ENCODE measurements at regions not wholly inside any gene's neighbourhood (a gene's known extent, or its start where the extent isn't known, plus 50 kb on each side); places are given as distances from the start of the nearest gene placed in this dataset.
"Not testable (repeated sequence)": the region's sequence is repeated elsewhere in the genome, so short reads cannot be mapped to it uniquely, and the experiment has no call there.

DNA sequence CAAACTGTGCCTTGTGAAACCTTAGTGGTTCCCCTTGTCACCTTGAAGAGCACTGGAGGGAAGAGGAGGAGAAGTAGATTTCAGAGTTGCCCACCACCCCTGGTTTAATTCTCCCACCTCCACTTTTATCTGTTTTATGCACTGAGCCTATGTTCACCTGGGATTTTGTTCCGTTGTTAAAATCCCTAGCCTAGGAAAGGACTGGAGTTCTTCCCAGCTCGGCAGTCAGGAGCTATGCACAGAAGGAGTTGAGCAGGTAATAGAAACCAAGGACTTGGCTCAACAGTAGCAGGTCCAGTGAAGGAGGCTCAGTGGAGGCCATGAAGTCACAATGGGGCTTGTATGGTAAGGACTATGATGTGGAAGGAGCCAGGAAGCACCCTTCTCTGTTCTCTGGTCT lies 182.4 kb upstream of the ADRA1D start:
- no peak overlapping the region for H3K4me3 ChIP-seq (ENCODE audit: low read depth, low read length)
- no peaks in the 10 kb centered on the region for H3K27me3 ChIP-seq (ENCODE audit: insufficient read depth, low read depth, severe bottlenecking)
- H3K36me3 ChIP-seq = no peaks in the 10 kb centered on the region
- TF ChIP-seq, protein P1, sequence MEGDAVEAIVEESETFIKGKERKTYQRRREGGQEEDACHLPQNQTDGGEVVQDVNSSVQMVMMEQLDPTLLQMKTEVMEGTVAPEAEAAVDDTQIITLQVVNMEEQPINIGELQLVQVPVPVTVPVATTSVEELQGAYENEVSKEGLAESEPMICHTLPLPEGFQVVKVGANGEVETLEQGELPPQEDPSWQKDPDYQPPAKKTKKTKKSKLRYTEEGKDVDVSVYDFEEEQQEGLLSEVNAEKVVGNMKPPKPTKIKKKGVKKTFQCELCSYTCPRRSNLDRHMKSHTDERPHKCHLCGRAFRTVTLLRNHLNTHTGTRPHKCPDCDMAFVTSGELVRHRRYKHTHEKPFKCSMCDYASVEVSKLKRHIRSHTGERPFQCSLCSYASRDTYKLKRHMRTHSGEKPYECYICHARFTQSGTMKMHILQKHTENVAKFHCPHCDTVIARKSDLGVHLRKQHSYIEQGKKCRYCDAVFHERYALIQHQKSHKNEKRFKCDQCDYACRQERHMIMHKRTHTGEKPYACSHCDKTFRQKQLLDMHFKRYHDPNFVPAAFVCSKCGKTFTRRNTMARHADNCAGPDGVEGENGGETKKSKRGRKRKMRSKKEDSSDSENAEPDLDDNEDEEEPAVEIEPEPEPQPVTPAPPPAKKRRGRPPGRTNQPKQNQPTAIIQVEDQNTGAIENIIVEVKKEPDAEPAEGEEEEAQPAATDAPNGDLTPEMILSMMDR (IDR thresholded peaks at IDR 0.05; ENCODE audit: low read depth, low read length) = no peak
- DNase-seq = no peak
- H3K9me3 ChIP-seq (ENCODE audit: severe bottlenecking) = no peaks in the 10 kb centered on the region
- H3K27ac ChIP-seq = no peak overlapping the region

DNA sequence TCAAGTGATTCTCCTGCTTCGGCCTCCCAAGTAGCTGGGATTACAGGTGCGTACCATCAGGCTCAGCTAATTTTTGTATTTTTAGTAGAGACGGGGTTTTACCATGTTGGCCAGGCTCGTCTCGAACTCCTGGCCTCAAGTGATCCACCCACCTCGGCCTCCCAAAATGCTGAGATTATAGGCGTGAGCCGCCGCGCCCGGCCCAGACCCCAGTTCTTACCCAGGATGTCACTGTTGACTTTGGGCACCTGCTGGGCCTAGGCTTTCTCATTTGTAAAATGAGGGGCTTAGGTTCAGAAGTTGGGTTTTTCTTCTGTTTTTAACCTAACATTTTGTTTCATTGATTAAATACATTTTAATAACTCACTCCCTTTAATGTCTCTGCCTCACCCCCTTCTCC lies 181.7 kb upstream of the ADRA1D start:
- H3K9me3 ChIP-seq (ENCODE audit: severe bottlenecking); H3K27me3 ChIP-seq (ENCODE audit: insufficient read depth, low read depth, severe bottlenecking); DNase-seq; H3K4me3 ChIP-seq (ENCODE audit: low read depth, low read length); H3K27ac ChIP-seq; H3K36me3 ChIP-seq: not testable (repeated sequence)

DNA sequence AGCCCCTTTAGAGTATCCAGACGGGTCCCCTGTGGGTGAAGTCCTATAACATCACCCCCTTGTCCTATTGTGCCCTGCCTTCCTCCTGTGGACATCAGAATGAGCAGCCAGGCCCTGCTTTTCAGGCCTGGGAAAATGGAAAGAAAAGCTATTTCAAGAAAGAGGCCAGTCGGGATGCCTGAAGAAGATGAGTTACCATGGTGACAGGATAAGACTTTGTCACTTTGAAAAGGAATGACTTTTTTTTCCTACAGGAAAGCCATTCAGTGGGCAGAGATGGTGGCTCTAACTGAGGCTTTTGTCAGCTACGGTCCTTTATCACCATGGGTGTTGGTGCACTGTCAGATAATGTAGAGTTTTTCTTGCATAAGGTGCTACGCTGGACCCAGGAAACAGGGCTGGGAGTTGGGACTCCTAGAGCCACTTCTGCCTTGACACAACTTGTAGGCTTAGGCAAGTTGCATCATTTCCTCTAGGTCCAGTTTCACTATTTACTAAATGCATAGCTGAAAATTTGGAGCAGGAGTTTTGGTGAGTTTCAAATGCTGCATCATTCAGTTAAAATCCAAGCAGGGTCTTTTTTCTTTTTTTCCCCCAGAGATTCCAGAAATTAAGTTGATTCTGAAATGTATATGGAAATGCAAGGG lies 179.0 kb upstream of the ADRA1D start:
- Histone ChIP-seq H3K27ac (no peak overlapping the region), H3K9me3 (ENCODE audit: severe bottlenecking) (no peaks in the 10 kb centered on the region), H3K27me3 (ENCODE audit: insufficient read depth, low read depth, severe bottlenecking) (no peaks in the 10 kb centered on the region), H3K36me3 (no peaks in the 10 kb centered on the region), H3K4me3 (ENCODE audit: low read depth, low read length) (no peak overlapping the region)
- DNase-seq = no peak
- TF ChIP-seq, protein P1 (IDR thresholded peaks at IDR 0.05; ENCODE audit: low read depth, low read length) = no peak

DNA sequence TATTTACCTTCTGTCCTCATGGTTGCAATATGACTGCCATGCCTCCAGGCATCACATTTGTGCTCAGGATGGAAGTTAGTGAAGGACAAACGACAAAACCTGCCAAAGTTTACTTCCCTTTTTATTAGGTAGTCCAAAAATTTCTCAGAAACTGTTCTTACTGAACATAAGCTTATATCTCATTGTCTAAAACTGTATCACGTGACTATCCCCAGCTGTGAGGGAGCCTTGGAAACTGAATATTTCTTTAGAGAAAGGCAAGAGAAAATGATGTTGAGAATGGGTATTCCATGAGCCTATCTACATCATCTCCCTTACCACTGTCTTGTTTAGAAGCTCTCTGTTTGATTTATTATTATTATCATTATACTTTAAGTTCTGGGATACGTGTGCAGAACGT lies 169.1 kb upstream of the ADRA1D start:
- DNase-seq = no peak
- no peaks in the 10 kb centered on the region for H3K36me3 ChIP-seq
- H3K27ac ChIP-seq = no peak overlapping the region
- TF ChIP-seq, protein P1 (IDR thresholded peaks at IDR 0.05; ENCODE audit: low read depth, low read length) = no peak
- H3K27me3 ChIP-seq (ENCODE audit: insufficient read depth, low read depth, severe bottlenecking) = no peaks in the 10 kb centered on the region
- peaks cover 15% of the 10 kb centered on the region for H3K9me3 ChIP-seq (ENCODE audit: severe bottlenecking)
- H3K4me3 ChIP-seq (ENCODE audit: low read depth, low read length) = no peak overlapping the region

DNA sequence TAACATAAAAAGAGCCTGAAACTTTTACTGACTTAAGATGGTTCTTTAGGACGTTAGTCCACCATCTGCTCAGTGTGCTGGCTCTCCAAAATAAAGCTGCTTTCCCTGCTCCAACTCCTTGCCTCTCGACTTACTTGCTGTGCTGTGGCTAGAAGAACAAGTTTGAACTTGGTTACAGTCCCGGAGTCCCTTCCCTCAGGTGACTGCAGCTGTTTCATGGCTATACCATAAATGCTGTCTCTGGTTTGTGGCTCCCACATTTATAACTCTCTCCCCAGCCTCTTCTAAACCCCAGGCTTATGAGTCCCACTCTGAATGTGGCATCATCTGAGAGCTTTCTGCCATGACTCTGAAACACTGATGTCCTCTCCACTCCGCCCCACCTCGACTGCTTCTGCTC lies 166.2 kb upstream of the ADRA1D start:
- no peak overlapping the region for H3K27ac ChIP-seq
- DNase-seq = no peak

DNA sequence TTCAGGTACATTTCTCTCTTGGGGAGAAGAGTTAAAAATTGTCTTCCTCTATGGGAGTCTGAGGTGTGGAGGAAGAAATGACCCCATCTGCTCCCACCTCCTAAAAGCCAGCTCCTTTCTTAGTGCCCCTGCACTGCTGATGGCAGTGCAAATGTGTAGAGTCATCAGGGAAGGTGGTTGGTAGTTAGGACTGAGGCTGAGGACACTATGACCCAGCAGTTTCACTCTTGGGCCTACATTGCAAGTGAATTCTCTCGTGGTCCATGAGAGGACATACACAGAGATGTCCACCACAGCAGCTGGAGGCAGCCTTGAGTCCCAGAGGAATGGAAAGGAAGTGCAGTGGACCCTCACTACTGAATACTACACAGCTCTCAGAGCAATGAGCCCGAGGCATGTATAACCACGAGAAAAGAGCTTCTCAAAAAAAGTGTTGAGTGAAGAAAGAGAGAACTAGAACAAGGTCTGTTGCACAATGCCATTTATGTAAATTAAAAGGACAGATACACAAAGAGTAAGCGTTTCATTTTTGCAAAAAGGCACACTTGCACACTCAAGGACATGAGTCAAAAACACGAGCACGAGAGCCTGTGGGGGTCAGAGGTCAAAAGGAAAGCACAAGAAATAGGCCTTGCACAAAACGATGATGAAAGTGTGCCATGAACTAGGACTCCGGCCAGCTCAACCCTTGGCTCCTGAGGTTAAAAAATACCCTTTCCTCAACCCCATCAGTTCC lies 164.4 kb upstream of the ADRA1D start:
- DNase-seq = no peak
- Histone ChIP-seq H3K36me3 (no peaks in the 10 kb centered on the region), H3K27me3 (ENCODE audit: insufficient read depth, low read depth, severe bottlenecking) (no peaks in the 10 kb centered on the region), H3K4me3 (ENCODE audit: low read depth, low read length) (no peak overlapping the region), H3K27ac (no peak overlapping the region), H3K9me3 (ENCODE audit: severe bottlenecking) (peaks cover 14% of the 10 kb centered on the region)
- TF ChIP-seq, protein P1 (IDR thresholded peaks at IDR 0.05; ENCODE audit: low read depth, low read length) = no peak

More for the DNA sequence above, 166.2 kb upstream of the ADRA1D start:
- peaks cover 15% of the 10 kb centered on the region for H3K9me3 ChIP-seq (ENCODE audit: severe bottlenecking)
- H3K27me3 ChIP-seq (ENCODE audit: insufficient read depth, low read depth, severe bottlenecking) = no peaks in the 10 kb centered on the region
- H3K36me3 ChIP-seq = no peaks in the 10 kb centered on the region
- H3K4me3 ChIP-seq (ENCODE audit: low read depth, low read length) = no peak overlapping the region
- TF ChIP-seq, protein P1 (IDR thresholded peaks at IDR 0.05; ENCODE audit: low read depth, low read length) = no peak

Data from WERI-Rb-1 (cell line).